ENCODE measurements at regions not wholly inside any gene's neighbourhood (a gene's known extent, or its start where the extent isn't known, plus 50 kb on each side); places are given as distances from the start of the nearest gene placed in this dataset. TPM values are rescaled to one million over a fixed set of nuclear protein-coding genes. Genes with fewer than 3 reads are reported as not detected.

- Histone ChIP-seq H3F3A (ENCODE audit: low read depth) (peaks cover 22% of the 10 kb centered on the region), H3K36me3 (no peaks in the 10 kb centered on the region), H3K9me3 (ENCODE audit: low read depth) (no peaks in the 10 kb centered on the region), H3K4me1 (peaks cover 19% of the 10 kb centered on the region), H2AFZ (replicated peaks) (no peak overlapping the region), H3K27me3 (no peaks in the 10 kb centered on the region), H4K20me1 (ENCODE audit: low read depth) (no peaks in the 10 kb centered on the region), H3K79me2 (ENCODE audit: low read depth) (no peaks in the 10 kb centered on the region), H3K4me3 (no peak overlapping the region), H3K4me2 (no peak overlapping the region), H3K27ac (no peak overlapping the region), H3K9ac (no peak overlapping the region)
- H3K4me3 Mint-ChIP-seq, result no peak overlapping the region
- H3K27me3 Mint-ChIP-seq (ENCODE audit: insufficient read depth, low read depth), result no peaks in the 10 kb centered on the region
- H3K9me3 Mint-ChIP-seq, result peaks cover 4% of the 10 kb centered on the region
- H3K36me3 Mint-ChIP-seq, result peaks cover 9% of the 10 kb centered on the region
- peaks cover 6% of the 10 kb centered on the region for H3K4me1 Mint-ChIP-seq
- no peak overlapping the region for H3K27ac Mint-ChIP-seq
- DNase-seq (ENCODE audit: low spot score), result no peak
- TF ChIP-seq EZH2phosphoT487 (IDR thresholded peaks at IDR 0.05) (no peak), EZH2 (IDR thresholded peaks at IDR 0.05) (no peak)
- TF ChIP-seq, protein P1, sequence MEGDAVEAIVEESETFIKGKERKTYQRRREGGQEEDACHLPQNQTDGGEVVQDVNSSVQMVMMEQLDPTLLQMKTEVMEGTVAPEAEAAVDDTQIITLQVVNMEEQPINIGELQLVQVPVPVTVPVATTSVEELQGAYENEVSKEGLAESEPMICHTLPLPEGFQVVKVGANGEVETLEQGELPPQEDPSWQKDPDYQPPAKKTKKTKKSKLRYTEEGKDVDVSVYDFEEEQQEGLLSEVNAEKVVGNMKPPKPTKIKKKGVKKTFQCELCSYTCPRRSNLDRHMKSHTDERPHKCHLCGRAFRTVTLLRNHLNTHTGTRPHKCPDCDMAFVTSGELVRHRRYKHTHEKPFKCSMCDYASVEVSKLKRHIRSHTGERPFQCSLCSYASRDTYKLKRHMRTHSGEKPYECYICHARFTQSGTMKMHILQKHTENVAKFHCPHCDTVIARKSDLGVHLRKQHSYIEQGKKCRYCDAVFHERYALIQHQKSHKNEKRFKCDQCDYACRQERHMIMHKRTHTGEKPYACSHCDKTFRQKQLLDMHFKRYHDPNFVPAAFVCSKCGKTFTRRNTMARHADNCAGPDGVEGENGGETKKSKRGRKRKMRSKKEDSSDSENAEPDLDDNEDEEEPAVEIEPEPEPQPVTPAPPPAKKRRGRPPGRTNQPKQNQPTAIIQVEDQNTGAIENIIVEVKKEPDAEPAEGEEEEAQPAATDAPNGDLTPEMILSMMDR (IDR thresholded peaks at IDR 0.05), result no peak
These were observed 58.7 kb upstream of the SOX5 start for GRCh38 chr12:24008166-24008565.

MicroRNA genes in the stretch of these regions (microRNA counts, 767-probe panel; counts per million panel counts)
- 460 counts per million, percentile 90 among the panel's probes with 10 or more counts for microRNA hsa-miR-920

Small RNAs in the stretch of these regions (microRNA-seq; reads per million reads assigned to microRNA genes)
- gene MIR920, result not detected

Small RNAs in the stretch of these regions (small RNA-seq; reads per million reads assigned to genes)
- gene MIR920 (not detected), gene RN7SL38P (1.1 reads per million, percentile 80 among the genes with 10 or more reads in this experiment)

All from neural progenitor cell (in vitro differentiated cells).